OCI-LY3 (cell line): ENCODE measurements at regions not wholly inside any gene's neighbourhood (a gene's known extent, or its start where the extent isn't known, plus 50 kb on each side); places are given as distances from the start of the nearest gene placed in this dataset.

Experiments
- CTCF ChIP-seq: fragments of 200-600, 300-600 bp; sonication (generic); IDR thresholded peaks from 2 replicates; pipeline ENCODE4 v1.5.1; 2014; ENCODE audit warnings: antibody characterized with exemption, low read length, low read depth
- EZH2phosphoT487 ChIP-seq: fragments of 200-600 bp; shearing (Covaris generic); IDR thresholded peaks from 2 replicates; pipeline ENCODE4 v1.6.1; 2018; ENCODE audit warnings: antibody characterized with exemption, mixed run types, low read depth

DNA sequence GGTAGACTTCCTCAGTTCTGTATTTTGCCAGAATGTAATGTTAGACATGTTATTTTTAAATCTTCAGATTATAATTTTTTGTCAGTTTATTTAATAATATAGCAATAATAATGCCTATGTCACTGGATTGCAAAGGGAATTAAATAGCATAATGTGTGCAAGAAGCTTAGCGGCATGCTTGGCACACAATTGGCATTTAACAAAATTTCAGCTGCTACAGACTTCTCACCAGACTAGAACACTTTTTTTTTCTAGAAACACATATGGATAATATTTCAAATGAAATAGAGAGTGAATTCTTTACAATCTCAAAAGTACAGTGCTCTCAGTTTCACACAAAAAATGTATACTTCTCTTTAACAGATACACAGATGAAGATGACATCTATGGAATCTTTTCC lies 757.4 kb downstream of the CDH11 start:
- TF ChIP-seq EZH2phosphoT487 (no peak), CTCF (no peak)
